ENCODE measurements at regions not wholly inside any gene's neighbourhood (a gene's known extent, or its start where the extent isn't known, plus 50 kb on each side); places are given as distances from the start of the nearest gene placed in this dataset.

DNA sequence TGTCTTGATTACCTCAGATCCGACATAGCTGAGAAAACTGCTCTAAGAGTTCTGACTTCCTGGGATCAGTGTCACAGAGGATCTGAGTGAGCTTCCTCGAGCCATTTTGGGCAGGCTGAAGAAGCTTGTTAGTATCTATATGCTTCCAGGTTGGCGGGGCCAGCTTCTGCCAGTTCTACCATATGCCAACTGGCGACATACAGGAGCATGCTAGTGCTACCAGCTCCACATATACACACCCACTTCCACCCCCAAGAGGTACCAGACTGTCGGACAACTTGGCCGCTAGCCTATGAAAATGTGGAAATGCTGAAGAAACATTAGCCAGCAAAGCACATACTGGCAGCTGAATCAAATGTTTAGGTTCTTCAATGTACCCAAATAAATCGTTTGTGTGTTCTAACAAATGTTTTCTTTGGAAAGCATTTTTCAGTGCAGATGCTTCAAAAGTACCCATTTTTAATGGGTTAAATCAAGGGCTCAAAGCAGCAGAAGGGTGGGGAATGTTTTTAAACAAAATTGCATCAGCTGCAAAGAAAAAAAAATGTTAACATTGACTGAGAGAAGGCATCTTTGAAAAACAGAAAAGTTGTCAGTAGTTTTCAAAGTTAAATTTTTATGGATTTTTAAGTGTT is 163.7 kb downstream of the KLF12 start:
- BruUV-seq (replicated peaks) = no TSS peak
- ChIA-PET CTCF (interaction anchor here (1.5 kb wide), 1 partner anchor 44 kb away, joined by 3 read pairs; no protein-coding TSS in a partner anchor), POLR2A (ENCODE audit: unreplicated experiment) (no interaction called here)
- Histone ChIP-seq H3K36me3 (ENCODE audit: control insufficient read depth, insufficient read depth, low read length) (no peaks in the 10 kb centered on the region; the same call in 1 of the 2 replicates), H3K9me1 (ENCODE audit: insufficient read depth, low read length) (no peaks in the 10 kb centered on the region; the same call in 1 of the 2 replicates), H3K23ac (ENCODE audit: low read depth, low read length) (no peak overlapping the region), H3K27ac (ENCODE audit: insufficient read depth, low read length) (no peak overlapping the region), H3K4me2 (ENCODE audit: low read depth, low read length) (no peak overlapping the region), H3K79me1 (ENCODE audit: low read depth in 1 of 2, low read length in 2 of 2) (peaks cover 43 to 68% of the 10 kb centered on the region in 2 experiments), H4K5ac (ENCODE audit: low read depth, low read length) (no peak overlapping the region), H3K4me3 (ENCODE audit: insufficient read depth, low read depth, low read length) (no peak overlapping the region), H4K20me1 (ENCODE audit: insufficient read depth, low read length) (peaks cover 3% of the 10 kb centered on the region; the same call in 1 of the 2 replicates), H3K4ac (ENCODE audit: low read depth, low read length) (no peak overlapping the region), H2AK9ac (replicated peaks; ENCODE audit: low read depth, low read length, poor library complexity) (no peak overlapping the region), H4K8ac (ENCODE audit: low read depth in 2 of 2, low read length in 2 of 2) (peak overlapping the region in 1 of 2 experiments; percentile 0; a peak in 1 of 4 replicates), H3K14ac (replicated peaks; ENCODE audit: low read depth, low read length) (no peak overlapping the region), H3K9ac (ENCODE audit: low read depth, low read length) (no peak overlapping the region), H2BK5ac (ENCODE audit: low read depth, low read length, poor library complexity, severe bottlenecking) (no peak overlapping the region), H3K56ac (ENCODE audit: extremely low read depth, insufficient read depth, low read length) (no peak overlapping the region), H2AFZ (replicated peaks; ENCODE audit: low read length, poor library complexity) (no peak overlapping the region), H2AK5ac (ENCODE audit: low read depth, low read length) (no peak overlapping the region), H3K9me3 (ENCODE audit: control insufficient read depth, insufficient read depth, low read length) (no peaks in the 10 kb centered on the region), H2BK20ac (ENCODE audit: low read depth, low read length) (no peak overlapping the region), H2BK15ac (ENCODE audit: low read depth, low read length) (no peak overlapping the region), H2BK120ac (ENCODE audit: low read depth, low read length) (no peak overlapping the region), H4K91ac (ENCODE audit: insufficient read depth, low read depth, low read length) (no peak overlapping the region), H3K18ac (ENCODE audit: low read depth, low read length) (no peak overlapping the region), H3K4me1 (ENCODE audit: control insufficient read depth, insufficient read depth, low read length) (peaks cover 3% of the 10 kb centered on the region; the same call in 1 of the 2 replicates), H3K27me3 (ENCODE audit: control insufficient read depth, insufficient read depth, low read length) (no peaks in the 10 kb centered on the region)
- dilution Hi-C loops (cut with HindIII; ENCODE audit: low sequenced_read_pairs, unreplicated experiment) (no loop called here), intact Hi-C loops (cut with micrococcal nuclease) (no loop called here), in situ Hi-C loops (cut with MboI; ENCODE audit: low sequenced_read_pairs) (no loop called here)
- no peak for DNase-seq
- ATAC-seq (ENCODE audit: low read depth) = no peak; the same call in 1 of the 2 replicates
- WGBS, 2 experiments (ENCODE audit: extremely low coverage in 2 of 2, insufficient read length in 1 of 2) = 67% methylated on average over 1 of the region's 7 CpGs; no CpG with 5 or more reads in 1 of the 2 experiments
- TF ChIP-seq, protein P1, sequence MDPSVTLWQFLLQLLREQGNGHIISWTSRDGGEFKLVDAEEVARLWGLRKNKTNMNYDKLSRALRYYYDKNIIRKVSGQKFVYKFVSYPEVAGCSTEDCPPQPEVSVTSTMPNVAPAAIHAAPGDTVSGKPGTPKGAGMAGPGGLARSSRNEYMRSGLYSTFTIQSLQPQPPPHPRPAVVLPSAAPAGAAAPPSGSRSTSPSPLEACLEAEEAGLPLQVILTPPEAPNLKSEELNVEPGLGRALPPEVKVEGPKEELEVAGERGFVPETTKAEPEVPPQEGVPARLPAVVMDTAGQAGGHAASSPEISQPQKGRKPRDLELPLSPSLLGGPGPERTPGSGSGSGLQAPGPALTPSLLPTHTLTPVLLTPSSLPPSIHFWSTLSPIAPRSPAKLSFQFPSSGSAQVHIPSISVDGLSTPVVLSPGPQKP (IDR thresholded peaks at IDR 0.05; ENCODE audit: borderline replicate concordance, low read depth, low read length) = no peak
- TF ChIP-seq RFX5 (IDR thresholded peaks at IDR 0.05; ENCODE audit: low read depth, low read length) (no peak), CHD1 (IDR thresholded peaks at IDR 0.05; ENCODE audit: low read depth, low read length) (no peak), RAD21 (IDR thresholded peaks at IDR 0.05; ENCODE audit: low read length) (no peak), CEBPB (IDR thresholded peaks at IDR 0.05; ENCODE audit: low read depth, low read length) (no peak), NFE2L2 (IDR thresholded peaks at IDR 0.05; ENCODE audit: low read depth, low read length) (no peak), POLR2A (IDR thresholded peaks at IDR 0.05; ENCODE audit: low read depth, low read length) (no peak), MAZ (IDR thresholded peaks at IDR 0.05; ENCODE audit: borderline replicate concordance, low read depth, low read length) (no peak), MAFK (IDR thresholded peaks at IDR 0.05; ENCODE audit: low read depth, low read length) (no peak), FOS (IDR thresholded peaks at IDR 0.05; ENCODE audit: low read depth, low read length) (no peak)
- TF ChIP-seq, protein P2, sequence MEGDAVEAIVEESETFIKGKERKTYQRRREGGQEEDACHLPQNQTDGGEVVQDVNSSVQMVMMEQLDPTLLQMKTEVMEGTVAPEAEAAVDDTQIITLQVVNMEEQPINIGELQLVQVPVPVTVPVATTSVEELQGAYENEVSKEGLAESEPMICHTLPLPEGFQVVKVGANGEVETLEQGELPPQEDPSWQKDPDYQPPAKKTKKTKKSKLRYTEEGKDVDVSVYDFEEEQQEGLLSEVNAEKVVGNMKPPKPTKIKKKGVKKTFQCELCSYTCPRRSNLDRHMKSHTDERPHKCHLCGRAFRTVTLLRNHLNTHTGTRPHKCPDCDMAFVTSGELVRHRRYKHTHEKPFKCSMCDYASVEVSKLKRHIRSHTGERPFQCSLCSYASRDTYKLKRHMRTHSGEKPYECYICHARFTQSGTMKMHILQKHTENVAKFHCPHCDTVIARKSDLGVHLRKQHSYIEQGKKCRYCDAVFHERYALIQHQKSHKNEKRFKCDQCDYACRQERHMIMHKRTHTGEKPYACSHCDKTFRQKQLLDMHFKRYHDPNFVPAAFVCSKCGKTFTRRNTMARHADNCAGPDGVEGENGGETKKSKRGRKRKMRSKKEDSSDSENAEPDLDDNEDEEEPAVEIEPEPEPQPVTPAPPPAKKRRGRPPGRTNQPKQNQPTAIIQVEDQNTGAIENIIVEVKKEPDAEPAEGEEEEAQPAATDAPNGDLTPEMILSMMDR (conservative IDR thresholded peaks at IDR 0.05; ENCODE audit: low read depth, low read length) = no peak
